H1 (cell line): ENCODE measurements at regions not wholly inside any gene's neighbourhood (a gene's known extent, or its start where the extent isn't known, plus 50 kb on each side); places are given as distances from the start of the nearest gene placed in this dataset.

ENCODE experiments used
- CTCF ChIA-PET: fragments of 300-600 bp; sonication (Branson Sonifier 250); formaldehyde crosslinking; loops from one replicate; lab custom pipeline; 2021; ENCODE audit not compliant: partially characterized antibody; lab: Charles Lee
- POLR2A ChIA-PET: fragments of 300-600 bp; sonication (Branson Sonifier 250); formaldehyde crosslinking; loops from one replicate; lab custom pipeline; 2021; ENCODE audit warnings: inconsistent platforms; ENCODE audit not compliant: partially characterized antibody; lab: Charles Lee
- DNase-seq, 2 experiments: peaks; one replicate each; pipeline versions ENCODE4 v3.0.0 to v3.0.0-alpha.2; 2010 to 2022; ENCODE audit warnings: low spot score in 2 of 2, low read depth in 1 of 2, mixed read lengths in 1 of 2
- FAIRE-seq: peaks from 2 replicates; lab custom pipeline; 2011; peaks lifted over from hg19 to GRCh38; lab: Jason Lieb, UNC
- H2AFZ ChIP-seq: 2 replicates; pipeline ENCODE4 v1.8.1; 2012; ENCODE audit warnings: low read length, inconsistent platforms
- H2AK5ac ChIP-seq: 2 replicates; pipeline ENCODE4 v1.6.1; 2013; ENCODE audit warnings: low read depth, low read length
- H2BK120ac ChIP-seq: replicated peaks from 2 replicates; pipeline ENCODE3; 2013; ENCODE audit warnings: low read depth, low read length, inconsistent platforms
- H2BK12ac ChIP-seq: 2 replicates; pipeline ENCODE4 v1.6.1; 2013; ENCODE audit warnings: low read depth, low read length
- H2BK15ac ChIP-seq: 2 replicates; pipeline ENCODE4 v1.6.1; 2013; ENCODE audit warnings: low read length
- H2BK20ac ChIP-seq: 2 replicates; pipeline ENCODE4 v1.6.1; 2013; ENCODE audit warnings: low read length
- H2BK5ac ChIP-seq: 2 replicates; pipeline ENCODE4 v1.6.1; 2013; ENCODE audit warnings: low read depth, low read length
- H3K14ac ChIP-seq: 2 replicates; pipeline ENCODE4 v1.6.1; 2013; ENCODE audit warnings: inconsistent platforms; ENCODE audit not compliant: insufficient read length
- H3K18ac ChIP-seq: 2 replicates; pipeline ENCODE4 v1.6.1; 2013; ENCODE audit warnings: low read length; ENCODE audit errors: extremely low read depth
- H3K23ac ChIP-seq: 2 replicates; pipeline ENCODE4 v1.6.1; 2013; ENCODE audit warnings: inconsistent platforms; ENCODE audit not compliant: insufficient read length
- H3K23me2 ChIP-seq: 2 replicates; pipeline ENCODE4 v1.6.1; 2013; ENCODE audit warnings: low read depth, low read length
- H3K27ac ChIP-seq: 2 replicates; pipeline ENCODE4 v1.6.1; 2011; ENCODE audit warnings: low read depth, low read length, inconsistent platforms
- H3K27me3 ChIP-seq, 4 experiments: replicated peaks in 1 of 4; 1 replicate in 1 of 4; 2 replicates in 3 of 4; pipeline versions ENCODE4 v1.6.1 to v1.8.1; 2011 to 2013; ENCODE audit warnings: low read length in 3 of 4, mild to moderate bottlenecking in 3 of 4, inconsistent platforms in 2 of 4, mixed read lengths in 2 of 4, moderate library complexity in 1 of 4; ENCODE audit not compliant: control insufficient read depth in 3 of 4, insufficient read depth in 3 of 4; ENCODE audit errors: extremely low read depth in 1 of 4
- H3K36me3 ChIP-seq, 4 experiments: 2 replicates each; pipeline versions ENCODE4 v1.6.1 to v1.8.1; 2011 to 2013; ENCODE audit warnings: mild to moderate bottlenecking in 4 of 4, low read length in 3 of 4, moderate library complexity in 2 of 4, control low read depth in 1 of 4, inconsistent platforms in 1 of 4; ENCODE audit not compliant: insufficient read depth in 4 of 4, control insufficient read depth in 2 of 4
- H3K4ac ChIP-seq: replicated peaks from 2 replicates; pipeline ENCODE3; 2013; ENCODE audit warnings: low read length, low read depth, mixed read lengths, inconsistent platforms; ENCODE audit not compliant: insufficient read length
- H3K4me1 ChIP-seq, 4 experiments: replicated peaks in 1 of 4; 1 replicate in 1 of 4; 2 replicates in 3 of 4; pipeline versions ENCODE4 v1.6.1 to v1.8.1; 2011 to 2013; ENCODE audit warnings: low read length in 3 of 4, inconsistent platforms in 2 of 4, mixed read lengths in 1 of 4; ENCODE audit not compliant: insufficient read depth in 4 of 4, control insufficient read depth in 3 of 4
- H3K4me2 ChIP-seq, 2 experiments: 2 replicates each; pipeline versions ENCODE4 v1.6.1 to v1.8.1; 2011 to 2013; ENCODE audit warnings: low read depth in 2 of 2, low read length in 2 of 2, control low read depth in 1 of 2, inconsistent platforms in 1 of 2, mild to moderate bottlenecking in 1 of 2; ENCODE audit not compliant: insufficient read depth in 1 of 2
- H3K4me3 ChIP-seq, 4 experiments: fragments of 200-600, 300-600 bp in 1 of 4; sonication (generic), shearing (Covaris generic), sonication (Bioruptor Twin) in 1 of 4; 2 replicates each; pipeline versions ENCODE4 v1.5.1 to v1.8.1; 2011 to 2016; ENCODE audit warnings: low read length in 4 of 4, low read depth in 3 of 4, control low read depth in 2 of 4, inconsistent platforms in 2 of 4, mild to moderate bottlenecking in 2 of 4, mixed read lengths in 1 of 4, moderate library complexity in 1 of 4; ENCODE audit not compliant: insufficient read depth in 2 of 4; ENCODE audit errors: extremely low read depth in 1 of 4
- H3K56ac ChIP-seq: replicated peaks from 2 replicates; pipeline ENCODE3; 2013; ENCODE audit warnings: low read depth, mild to moderate bottlenecking, mixed read lengths, low read length, inconsistent platforms; ENCODE audit not compliant: insufficient read length
- H3K79me1 ChIP-seq: 2 replicates; pipeline ENCODE4 v1.6.1; 2013; ENCODE audit warnings: low read depth, low read length, control low read depth
- H3K79me2 ChIP-seq, 2 experiments: 2 replicates each; pipeline versions ENCODE4 v1.6.1 to v1.8.1; 2012 to 2013; ENCODE audit warnings: low read length in 2 of 2, mild to moderate bottlenecking in 2 of 2, inconsistent platforms in 1 of 2; ENCODE audit not compliant: insufficient read depth in 2 of 2, control insufficient read depth in 1 of 2
- H3K9ac ChIP-seq, 4 experiments: replicated peaks in 1 of 4; 1 replicate in 1 of 4; 2 replicates in 3 of 4; pipeline versions ENCODE4 v1.6.1 to v1.8.1; 2011 to 2013; ENCODE audit warnings: low read depth in 3 of 4, low read length in 3 of 4, control low read depth in 2 of 4, mild to moderate bottlenecking in 2 of 4, moderate library complexity in 2 of 4, inconsistent platforms in 1 of 4; ENCODE audit errors: extremely low read depth in 1 of 4
- H3K9me3 ChIP-seq, 2 experiments: 2 replicates each; pipeline versions ENCODE4 v1.6.1 to v1.8.1; 2012 to 2013; ENCODE audit warnings: mild to moderate bottlenecking in 2 of 2, moderate library complexity in 2 of 2, control low read depth in 1 of 2, inconsistent platforms in 1 of 2, low read depth in 1 of 2, low read length in 1 of 2, mixed read lengths in 1 of 2; ENCODE audit not compliant: insufficient read depth in 2 of 2
- H4K20me1 ChIP-seq, 2 experiments: replicated peaks in 1 of 2; 2 replicates each; pipeline versions ENCODE3 to v1.8.1; 2011 to 2013; ENCODE audit warnings: inconsistent platforms in 2 of 2, low read length in 2 of 2, mild to moderate bottlenecking in 1 of 2; ENCODE audit not compliant: insufficient read depth in 2 of 2, control insufficient read depth in 1 of 2
- H4K5ac ChIP-seq: 2 replicates; pipeline ENCODE4 v1.6.1; 2013; ENCODE audit warnings: low read length, low read depth, mixed read lengths, inconsistent platforms; ENCODE audit not compliant: insufficient read length
- H4K8ac ChIP-seq: 2 replicates; pipeline ENCODE4 v1.8.0; 2013; ENCODE audit warnings: mild to moderate bottlenecking, moderate library complexity, low read length, inconsistent platforms; ENCODE audit not compliant: insufficient read depth; ENCODE audit errors: extremely low read depth
- H4K91ac ChIP-seq: replicated peaks from 2 replicates; pipeline ENCODE3; 2013; ENCODE audit warnings: low read length, mixed read lengths, inconsistent platforms; ENCODE audit not compliant: insufficient read length
- WGBS, 2 experiments: shearing (Covaris generic) in 1 of 2; methylation state at CpG; one replicate each; pipeline versions ENCODE4 v1.1.6 to v1.1.7; 2013 to 2015; ENCODE audit warnings: low lambda C conversion rate in 2 of 2, mixed read lengths in 2 of 2, inconsistent platforms in 1 of 2, low coverage in 1 of 2, missing lambda C conversion rate in 1 of 2; ENCODE audit not compliant: insufficient replicate concordance in 2 of 2, insufficient coverage in 1 of 2, insufficient read length in 1 of 2; ENCODE audit errors: extremely low coverage in 1 of 2, missing lambda C conversion rate in 1 of 2; 5-methylcytosine and 5-hydroxymethylcytosine counted together

DNA sequence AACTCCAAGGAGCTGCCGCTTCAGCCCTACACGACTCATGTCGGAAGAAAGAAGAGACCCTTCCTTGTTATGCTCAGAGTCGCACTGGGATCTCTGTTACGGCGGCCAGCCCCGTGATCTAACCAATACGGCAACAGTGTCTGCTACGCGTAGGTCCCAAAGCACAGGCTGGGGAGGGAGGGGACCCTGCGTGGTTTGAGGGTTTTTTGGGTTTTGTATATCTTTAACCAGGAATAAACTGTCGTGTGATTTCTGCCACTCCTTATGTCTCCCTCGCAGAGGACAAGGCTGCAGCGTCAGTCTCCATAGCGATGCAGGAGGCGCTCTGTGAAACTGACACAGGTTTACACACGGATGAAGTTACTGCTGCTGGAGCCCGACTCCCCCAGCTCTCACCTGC is 60.0 kb upstream of the DIO3 start:
- H4K8ac ChIP-seq = no peak overlapping the region
- no peak overlapping the region for H2BK12ac ChIP-seq
- WGBS, 2 experiments = 92% methylated on average over 18 of the region's 18 CpGs; no CpG with 5 or more reads in 1 of the 2 experiments
- no peak overlapping the region for H3K4ac ChIP-seq
- no peak overlapping the region for H4K5ac ChIP-seq
- no peak overlapping the region for H3K4me3 ChIP-seq
- ChIA-PET CTCF (interaction anchor here (0.9 to 1.7 kb wide), 3 partner anchors 10 to 14 kb away, joined by 5 to 7 read pairs (median 5); no protein-coding TSS in a partner anchor), POLR2A (no interaction called here)
- H2AK5ac ChIP-seq = no peak overlapping the region
- H3K27ac ChIP-seq = no peak overlapping the region
- no peak overlapping the region for H3K18ac ChIP-seq
- no peaks in the 10 kb centered on the region; the same call in none of the 2 replicates for H3K79me1 ChIP-seq
- no peak overlapping the region for H2BK5ac ChIP-seq
- no peaks in the 10 kb centered on the region for H3K79me2 ChIP-seq
- H2AFZ ChIP-seq = no peak overlapping the region
- H3K36me3 ChIP-seq = no peaks in the 10 kb centered on the region
- FAIRE-seq (no peak), DNase-seq (no peak)
- H3K9me3 ChIP-seq = peaks cover 0 to 3% of the 10 kb centered on the region in 2 experiments; a peak in 1 of 4 replicates
- no peaks in the 10 kb centered on the region; a peak in 1 of 7 replicates for H3K27me3 ChIP-seq
- H3K23ac ChIP-seq = no peak overlapping the region
- no peaks in the 10 kb centered on the region for H3K23me2 ChIP-seq
- H3K14ac ChIP-seq = no peak overlapping the region
- H4K91ac ChIP-seq = no peak overlapping the region
- H2BK20ac ChIP-seq = no peak overlapping the region
- no peak overlapping the region for H3K56ac ChIP-seq
- peaks cover 5 to 10% (median 8%) of the 10 kb centered on the region in 4 experiments for H3K4me1 ChIP-seq
- H3K4me2 ChIP-seq = no peak overlapping the region
- no peak overlapping the region for H2BK15ac ChIP-seq
- no peaks in the 10 kb centered on the region for H4K20me1 ChIP-seq
- H3K9ac ChIP-seq = no peak overlapping the region
- H2BK120ac ChIP-seq = no peak overlapping the region
